HTR-8/SVneo (cell line): ENCODE measurements at regions not wholly inside any gene's neighbourhood (a gene's known extent, or its start where the extent isn't known, plus 50 kb on each side); places are given as distances from the start of the nearest gene placed in this dataset.
"Not testable (repeated sequence)": the region's sequence is repeated elsewhere in the genome, so short reads cannot be mapped to it uniquely, and the experiment has no call there.

Experiments used
- DNase-seq: peaks from one replicate; pipeline ENCODE4 v3.0.0; 2011; ENCODE audit warnings: low spot score, mixed read lengths; ENCODE audit not compliant: insufficient read length
- FAIRE-seq: peaks from 2 replicates; lab custom pipeline; 2011; peaks lifted over from hg19 to GRCh38; lab: Jason Lieb, UNC

DNA sequence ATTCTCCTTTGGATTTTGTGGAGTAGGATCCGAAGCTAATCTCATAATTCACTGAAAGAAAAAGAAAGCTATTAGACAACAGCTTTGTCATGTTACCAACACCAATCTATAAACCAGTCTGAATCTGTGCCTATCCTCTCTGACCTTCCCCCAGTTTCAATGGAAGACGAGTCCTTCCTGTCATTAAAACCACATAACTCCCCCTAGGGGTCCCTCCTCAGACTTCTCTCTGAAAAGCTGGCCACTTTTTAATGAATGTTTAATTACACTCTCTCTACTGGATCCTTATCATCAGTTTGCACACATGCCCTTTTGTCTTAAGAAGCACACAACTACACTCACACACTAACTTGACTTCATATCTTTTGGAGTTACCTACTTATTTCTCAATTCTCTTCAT is 98.0 kb upstream of the TSLP start:
- DNase-seq (no peak), FAIRE-seq (no peak)

DNA sequence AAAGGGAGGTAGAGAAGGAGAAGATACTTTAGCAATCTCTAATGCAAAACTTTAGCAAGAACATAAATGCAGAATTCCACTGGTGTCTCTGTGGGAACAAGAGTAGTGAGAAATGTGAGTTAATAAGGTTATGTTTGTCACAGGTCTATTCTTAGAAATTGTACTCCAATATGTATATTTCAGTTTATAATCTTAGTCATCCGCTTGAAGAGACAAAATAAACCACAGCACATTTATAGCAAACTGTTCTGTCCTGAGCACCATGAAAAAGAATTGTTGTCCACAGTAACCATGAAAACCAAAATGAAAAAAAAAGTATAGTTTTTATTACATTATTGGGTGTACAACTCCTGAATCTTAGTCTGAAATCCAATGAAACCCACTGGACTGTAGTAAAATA is 93.6 kb upstream of the TSLP start:
- FAIRE-seq (no peak), DNase-seq (no peak)

- FAIRE-seq, DNase-seq: not testable (repeated sequence)
Measured at GRCh38 chr5:110985882-110986281, 85.6 kb upstream of the TSLP start.

- FAIRE-seq, DNase-seq: not testable (repeated sequence)
Measured at GRCh38 chr5:110987573-110987972, 83.9 kb upstream of the TSLP start.

DNA sequence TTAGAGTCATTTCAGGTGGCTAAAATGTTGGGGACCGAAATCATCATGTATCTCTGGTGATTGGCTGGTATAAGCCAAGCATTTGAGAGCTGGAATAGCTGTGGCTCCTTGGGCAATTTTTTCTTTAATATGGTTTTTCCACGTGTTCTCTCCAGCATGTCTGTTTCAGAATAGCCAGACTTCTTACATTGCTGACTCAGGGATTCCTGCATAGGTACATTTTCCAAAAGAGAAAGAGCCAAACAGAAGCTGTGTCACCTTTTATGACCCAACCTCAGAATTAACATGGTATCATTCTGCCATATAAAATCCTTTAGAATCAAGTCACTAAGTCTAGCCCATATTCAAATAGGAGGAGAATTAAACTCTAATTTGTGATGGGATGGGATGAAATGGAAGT is 74.8 kb upstream of the TSLP start:
- no peak for FAIRE-seq
- no peak for DNase-seq

DNA sequence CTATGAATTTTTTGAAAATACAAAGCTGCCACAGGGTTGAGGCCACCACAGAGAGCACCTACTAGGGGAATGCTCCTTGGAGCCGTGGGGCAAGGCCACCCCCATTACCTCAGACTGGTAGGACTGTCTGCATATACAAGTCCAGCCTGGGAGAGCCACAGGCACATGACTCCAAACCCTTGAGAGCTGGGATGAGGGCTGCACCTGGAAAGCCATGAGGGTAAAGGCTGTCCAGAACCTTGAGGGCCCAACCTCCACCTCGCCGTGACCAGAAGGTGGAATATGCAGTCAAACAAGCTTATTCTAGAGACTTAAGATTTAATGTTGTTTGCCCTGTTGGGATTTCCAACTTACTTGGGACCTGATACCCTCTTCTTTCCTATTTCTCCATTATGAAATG is 69.5 kb upstream of the TSLP start:
- no peak for DNase-seq
- FAIRE-seq: no peak

- FAIRE-seq (no peak), DNase-seq (no peak)
Measured at GRCh38 chr5:111003623-111004022, 67.9 kb upstream of the TSLP start.

- FAIRE-seq (no peak), DNase-seq (no peak)
Measured at GRCh38 chr5:111004291-111004690, 67.2 kb upstream of the TSLP start.

GRCh38 chr5:111010783-111011182 is 60.7 kb upstream of the TSLP start:
- FAIRE-seq (no peak), DNase-seq (no peak)

DNA sequence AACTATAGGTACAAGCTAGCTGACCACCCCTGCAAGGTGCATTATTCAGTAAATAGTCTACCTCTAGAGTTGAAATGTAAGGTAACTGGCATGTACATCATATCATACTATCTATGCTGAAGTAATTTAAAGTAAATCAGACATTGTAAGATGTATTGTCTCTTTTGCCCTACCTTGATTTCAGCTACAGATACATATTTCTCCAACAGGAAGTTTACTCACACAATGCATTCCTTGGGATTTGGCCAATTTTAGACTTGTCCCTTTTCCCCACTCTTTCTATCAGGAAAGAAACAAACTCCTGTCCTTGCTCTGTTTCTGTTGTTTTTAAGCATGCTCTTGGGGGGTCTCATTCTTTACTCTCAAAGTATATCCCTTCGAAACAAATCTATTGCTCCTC is 58.5 kb upstream of the TSLP start:
- FAIRE-seq (no peak), DNase-seq (no peak)

GRCh38 chr5:111016801-111017200 is 54.7 kb upstream of the TSLP start:
- DNase-seq (no peak), FAIRE-seq (no peak)

DNA sequence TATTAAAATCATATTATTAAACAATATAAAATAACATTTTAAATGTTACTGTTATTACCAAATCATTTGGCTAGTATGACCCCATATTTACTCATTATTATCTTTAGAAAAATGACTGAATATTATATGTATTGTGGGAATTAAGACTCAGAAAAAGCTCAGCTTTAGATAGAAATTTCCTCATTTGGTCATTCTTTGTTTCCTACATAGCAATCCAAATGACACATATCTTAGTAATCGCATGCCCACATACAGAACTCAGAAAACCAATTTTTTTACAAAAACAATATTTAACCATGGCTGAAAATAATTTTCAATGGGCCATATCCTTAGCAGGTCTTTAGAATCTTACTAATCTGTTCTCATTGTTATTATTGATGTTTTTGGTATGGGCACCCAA is 53.8 kb upstream of the TSLP start:
- FAIRE-seq: no peak
- no peak for DNase-seq
